Breast epithelium (tissue), 4 donors: ENCODE measurements at regions not wholly inside any gene's neighbourhood (a gene's known extent, or its start where the extent isn't known, plus 50 kb on each side); places are given as distances from the start of the nearest gene placed in this dataset.

Source experiments
- DNase-seq, 2 donors: peaks; one replicate each; pipeline ENCODE4 v3.0.0-alpha.2; 2019; ENCODE audit warnings: low spot score in 2 of 2
- H3K27ac ChIP-seq, 2 donors: fragments of 200-600 bp; sonication (generic) in 1 of 2; one replicate each; pipeline ENCODE4 v1.5.1; 2016 to 2019; ENCODE audit warnings: mild to moderate bottlenecking in 1 of 2
- H3K27me3 ChIP-seq, 2 donors: fragments of 200-600 bp; sonication (generic) in 1 of 2; one replicate each; pipeline versions ENCODE4 v1.5.1 to v1.6.0; 2017 to 2019; ENCODE audit warnings: control low read depth in 1 of 2, mild to moderate bottlenecking in 1 of 2
- H3K36me3 ChIP-seq: fragments of 200-600 bp; one replicate; pipeline ENCODE4 v1.5.1; 2019
- H3K4me1 ChIP-seq, 2 donors: fragments of 200-600 bp; sonication (generic); one replicate each; pipeline ENCODE4 v1.5.1; 2016 to 2019; ENCODE audit warnings: control low read depth in 1 of 2
- H3K4me3 ChIP-seq, 3 donors: fragments of 200-600 bp; sonication (generic); 1 replicate in 2 of 3; 2 replicates in 1 of 3; pipeline ENCODE4 v1.5.1; 2016 to 2019; ENCODE audit warnings: mild to moderate bottlenecking in 3 of 3, moderate library complexity in 2 of 3
- H3K9me3 ChIP-seq, 2 donors: fragments of 200-600 bp; sonication (generic) in 1 of 2; one replicate each; pipeline ENCODE4 v1.5.1; 2016 to 2019; ENCODE audit warnings: control low read depth in 1 of 2
- CTCF ChIP-seq, 3 donors: fragments of 450-650 bp; IDR thresholded peaks; one replicate each; pipeline ENCODE4 v1.5.1; 2016 to 2017; ENCODE audit warnings: antibody characterized with exemption in 3 of 3, mild to moderate bottlenecking in 3 of 3, moderate library complexity in 3 of 3
- POLR2A ChIP-seq: fragments of 450-650 bp; IDR thresholded peaks from one replicate; pipeline ENCODE4 v1.6.1; 2016; ENCODE audit warnings: antibody characterized with exemption, mild to moderate bottlenecking, moderate library complexity
- POLR2AphosphoS5 ChIP-seq, 3 donors: sonication (generic); formaldehyde crosslinking; IDR thresholded peaks; one replicate each; pipeline ENCODE4 v1.6.1; 2017; ENCODE audit warnings: antibody characterized with exemption in 3 of 3
- intact Hi-C: fragments of 100-400 bp; cut with DNase I; formaldehyde crosslinking; loops from one replicate; pipeline ENCODE4 v1.15.1; 2023; ENCODE audit warnings: low total_unique reads

DNA sequence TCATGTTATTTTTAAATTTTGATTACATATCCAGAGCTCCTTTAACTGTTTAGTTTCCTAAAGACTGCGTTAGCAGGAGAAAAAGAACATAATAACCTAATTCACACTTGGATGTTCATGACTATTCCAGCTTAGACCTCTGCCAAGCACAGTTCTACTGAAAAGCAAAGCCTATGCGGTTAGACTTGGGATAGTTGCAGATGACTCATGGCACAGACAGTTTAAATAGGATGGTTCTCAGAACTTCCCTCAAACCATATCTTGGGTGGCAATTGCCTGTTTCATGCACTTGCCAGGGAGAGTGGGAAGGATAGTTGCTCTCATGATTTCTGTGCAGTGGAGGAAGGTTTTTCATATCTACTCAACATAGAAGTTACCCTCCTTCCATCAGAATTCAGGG is 149.7 kb upstream of the KLHL29 start:
- DNase-seq: no peak
- H3K4me3 ChIP-seq: no peak overlapping the region
- intact Hi-C loops: no loop called here
- H3K4me1 ChIP-seq: no peaks in the 10 kb centered on the region
- H3K27me3 ChIP-seq: no peaks in the 10 kb centered on the region
- no peaks in the 10 kb centered on the region for H3K36me3 ChIP-seq
- TF ChIP-seq POLR2A (no peak), POLR2AphosphoS5 (IDR thresholded peaks at IDR 0.05) (no peak), CTCF (IDR thresholded peaks at IDR 0.05) (no peak)
- H3K9me3 ChIP-seq: no peaks in the 10 kb centered on the region
- H3K27ac ChIP-seq: no peak overlapping the region

- intact Hi-C loops: no loop called here
- DNase-seq: no peak
- H3K9me3 ChIP-seq: no peaks in the 10 kb centered on the region
- H3K4me3 ChIP-seq: no peak overlapping the region
- H3K4me1 ChIP-seq: no peaks in the 10 kb centered on the region
- H3K36me3 ChIP-seq: no peaks in the 10 kb centered on the region
- no peak for TF ChIP-seq POLR2AphosphoS5 (IDR thresholded peaks at IDR 0.05)
- no peak for TF ChIP-seq POLR2A
- no peak for TF ChIP-seq CTCF (IDR thresholded peaks at IDR 0.05)
- no peak overlapping the region for H3K27ac ChIP-seq
- no peaks in the 10 kb centered on the region for H3K27me3 ChIP-seq
Observed at GRCh38 chr2:23235736-23236135, 149.2 kb upstream of the KLHL29 start.

DNA sequence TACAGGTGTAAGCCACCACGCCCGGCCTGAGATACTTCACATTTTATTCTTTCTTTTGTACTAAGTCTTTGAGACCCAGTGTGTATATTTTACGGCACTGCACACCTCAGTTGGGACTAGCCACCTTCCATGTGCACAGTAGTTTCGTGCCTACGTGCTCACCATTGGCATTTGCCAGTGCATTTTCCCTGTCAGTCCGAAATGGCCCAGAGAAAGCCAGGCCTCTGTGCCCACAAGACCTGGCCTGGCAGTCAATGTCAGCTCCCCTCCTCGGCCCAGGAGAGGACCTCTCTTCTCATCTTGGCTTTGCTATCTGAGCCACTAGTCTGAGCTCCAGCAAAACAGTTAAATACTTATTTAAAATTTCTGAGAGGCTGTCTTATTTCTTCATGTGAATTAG is 147.8 kb upstream of the KLHL29 start:
- no peaks in the 10 kb centered on the region for H3K27me3 ChIP-seq
- H3K27ac ChIP-seq: no peak overlapping the region
- H3K4me3 ChIP-seq: no peak overlapping the region
- intact Hi-C loops: no loop called here
- no peak for TF ChIP-seq POLR2A
- no peak for TF ChIP-seq CTCF (IDR thresholded peaks at IDR 0.05)
- no peak for TF ChIP-seq POLR2AphosphoS5 (IDR thresholded peaks at IDR 0.05)
- no peaks in the 10 kb centered on the region for H3K9me3 ChIP-seq
- H3K4me1 ChIP-seq: no peaks in the 10 kb centered on the region
- DNase-seq: peak in 1 of 2 donors; percentile 16
- no peaks in the 10 kb centered on the region for H3K36me3 ChIP-seq

- TF ChIP-seq CTCF (IDR thresholded peaks at IDR 0.05): no peak
- no peak for TF ChIP-seq POLR2AphosphoS5 (IDR thresholded peaks at IDR 0.05)
- TF ChIP-seq POLR2A: no peak
- no peak for DNase-seq
- intact Hi-C loops: no loop called here
- Histone ChIP-seq H3K9me3 (no peaks in the 10 kb centered on the region), H3K4me3 (no peak overlapping the region), H3K27me3 (no peaks in the 10 kb centered on the region), H3K36me3 (no peaks in the 10 kb centered on the region), H3K4me1 (no peaks in the 10 kb centered on the region), H3K27ac (no peak overlapping the region)
Observed at GRCh38 chr2:23238011-23238657, 146.8 kb upstream of the KLHL29 start.

GRCh38 chr2:23239374-23239773 is 145.6 kb upstream of the KLHL29 start:
- Histone ChIP-seq H3K27me3 (no peaks in the 10 kb centered on the region), H3K9me3 (no peaks in the 10 kb centered on the region), H3K4me1 (no peaks in the 10 kb centered on the region), H3K4me3 (no peak overlapping the region), H3K36me3 (no peaks in the 10 kb centered on the region), H3K27ac (no peak overlapping the region)
- no peak for DNase-seq
- no peak for TF ChIP-seq POLR2A
- no peak for TF ChIP-seq POLR2AphosphoS5 (IDR thresholded peaks at IDR 0.05)
- no peak for TF ChIP-seq CTCF (IDR thresholded peaks at IDR 0.05)
- intact Hi-C loops: no loop called here
